ENCODE measurements at regions not wholly inside any gene's neighbourhood (a gene's known extent, or its start where the extent isn't known, plus 50 kb on each side); places are given as distances from the start of the nearest gene placed in this dataset.

- SMC1A ChIA-PET (ENCODE audit: uncharacterized antibody, unreplicated experiment): no interaction called here
- no TSS peak for BruUV-seq (replicated peaks)
- intact Hi-C loops (cut with micrococcal nuclease; ENCODE audit: unreplicated experiment) (no loop called here), in situ Hi-C loops (cut with MboI) (no loop called here)
- no peak overlapping the region for H3K9ac ChIP-seq (ENCODE audit: control insufficient read depth, insufficient read depth, low read length)
- no peaks in the 10 kb centered on the region for H3K79me2 ChIP-seq (ENCODE audit: control insufficient read depth, insufficient read depth, low read length)
- no peak overlapping the region for H3K4me3 ChIP-seq
- H3K9me3 ChIP-seq (replicated peaks; ENCODE audit: control insufficient read depth, insufficient read depth, low read length): no peaks in the 10 kb centered on the region
- no peaks in the 10 kb centered on the region for H3K36me3 ChIP-seq (ENCODE audit: control insufficient read depth in 2 of 2, insufficient read depth in 2 of 2, low read length in 1 of 2)
- CTCF ChIA-PET: no interaction called here
- no peak overlapping the region for H3K27ac ChIP-seq (ENCODE audit: control insufficient read depth, insufficient read depth)
- no peaks in the 10 kb centered on the region for H3K4me1 ChIP-seq (ENCODE audit: control insufficient read depth, insufficient read depth, low read length)
- no peak overlapping the region for H2AFZ ChIP-seq (ENCODE audit: control insufficient read depth, low read depth, low read length)
- 50% methylated on average over 2 of the region's 2 CpGs for WGBS (ENCODE audit: insufficient coverage, insufficient replicate concordance, low lambda C conversion rate, missing lambda C conversion rate)
- H3K4me2 ChIP-seq (ENCODE audit: control insufficient read depth, insufficient read depth): no peak overlapping the region
- POLR2A ChIA-PET: no interaction called here
- ATAC-seq: no peak
- no peak for FAIRE-seq
- no peaks in the 10 kb centered on the region for H3K27me3 ChIP-seq (replicated peaks in 1 of 2; ENCODE audit: control insufficient read depth in 2 of 2, insufficient read depth in 2 of 2, low read length in 1 of 2)
- no peak for DNase-seq (ENCODE audit: low read depth, low spot score)
- H4K20me1 ChIP-seq (ENCODE audit: control insufficient read depth, insufficient read depth): no peaks in the 10 kb centered on the region
- RAD21 ChIA-PET (ENCODE audit: unreplicated experiment): no interaction called here
- TF ChIP-seq ZNF217 (IDR thresholded peaks at IDR 0.05): no peak
- TF ChIP-seq CEBPB (IDR thresholded peaks at IDR 0.05; ENCODE audit: borderline replicate concordance in 1 of 2, low read depth in 2 of 2, low read length in 2 of 2): no peak
- TF ChIP-seq RAD21 (IDR thresholded peaks at IDR 0.05; ENCODE audit: insufficient read depth, low read depth, low read length): no peak
- TF ChIP-seq NKRF (conservative IDR thresholded peaks at IDR 0.05): no peak
- TF ChIP-seq PAX8 (IDR thresholded peaks at IDR 0.05): no peak
- no peak for TF ChIP-seq ATF2 (IDR thresholded peaks at IDR 0.05; ENCODE audit: low read length)
- no peak for TF ChIP-seq STAT1 (conservative IDR thresholded peaks at IDR 0.05)
- TF ChIP-seq TARDBP (IDR thresholded peaks at IDR 0.05; ENCODE audit: borderline replicate concordance): no peak
- TF ChIP-seq BACH1 (IDR thresholded peaks at IDR 0.05; ENCODE audit: borderline replicate concordance): no peak
- TF ChIP-seq JUND (IDR thresholded peaks at IDR 0.05; ENCODE audit: low read depth, low read length): no peak
- TF ChIP-seq HCFC1 (IDR thresholded peaks at IDR 0.05; ENCODE audit: low read length): no peak
- TF ChIP-seq CBX3 (IDR thresholded peaks at IDR 0.05; ENCODE audit: borderline replicate concordance, low read depth): no peak
- TF ChIP-seq NR2C1 (IDR thresholded peaks at IDR 0.05): no peak
- TF ChIP-seq EP300 (IDR thresholded peaks at IDR 0.05; ENCODE audit: borderline replicate concordance in 1 of 2, control insufficient read depth in 1 of 2, low read depth in 2 of 2, low read length in 2 of 2): no peak
- TF ChIP-seq ZBTB33 (IDR thresholded peaks at IDR 0.05): no peak
- no peak for TF ChIP-seq ZNF622 (IDR thresholded peaks at IDR 0.05)
- no peak for TF ChIP-seq CHD4 (IDR thresholded peaks at IDR 0.05)
- no peak for TF ChIP-seq RELA (IDR thresholded peaks at IDR 0.05; ENCODE audit: borderline replicate concordance, partially characterized antibody)
These were observed 126.4 kb upstream of the ANKFN1 start for GRCh38 chr17:56026915-56027314.
